ENCODE measurements at regions not wholly inside any gene's neighbourhood (a gene's known extent, or its start where the extent isn't known, plus 50 kb on each side); places are given as distances from the start of the nearest gene placed in this dataset.

- DNase-seq (ENCODE audit: low read depth): no peak
Measured at GRCh38 chr22:48811885-48812284, 1015.8 kb downstream of the BRD1 start.

GRCh38 chr22:48808038-48808960, 1019.4 kb downstream of the BRD1 start:
- DNase-seq (ENCODE audit: low read depth): no peak

- no peak for DNase-seq (ENCODE audit: low read depth)
Measured at GRCh38 chr22:48807155-48807554, 1020.5 kb downstream of the BRD1 start.

GRCh38 chr22:48806227-48806781, 1021.4 kb downstream of the BRD1 start:
- DNase-seq (ENCODE audit: low read depth): no peak

GRCh38 chr22:48805516-48805915, 1022.2 kb downstream of the BRD1 start:
- DNase-seq (ENCODE audit: low read depth): no peak

GRCh38 chr22:48804811-48805301, 1022.8 kb downstream of the BRD1 start:
- DNase-seq (ENCODE audit: low read depth): no peak

- no peak for DNase-seq (ENCODE audit: low read depth)
Measured at GRCh38 chr22:48803948-48804810, 1023.5 kb downstream of the BRD1 start.

- no peak for DNase-seq (ENCODE audit: low read depth)
Measured at GRCh38 chr22:48803171-48803947, 1024.3 kb downstream of the BRD1 start.

- no peak for DNase-seq (ENCODE audit: low read depth)
Measured at GRCh38 chr22:48802576-48802975, 1025.1 kb downstream of the BRD1 start.

GRCh38 chr22:48800886-48801607, 1026.6 kb downstream of the BRD1 start:
- no peak for DNase-seq (ENCODE audit: low read depth)

- DNase-seq (ENCODE audit: low read depth): no peak
Measured at GRCh38 chr22:48800036-48800885, 1027.4 kb downstream of the BRD1 start.

GRCh38 chr22:48799227-48799970, 1028.3 kb downstream of the BRD1 start:
- DNase-seq (ENCODE audit: low read depth): no peak

- DNase-seq (ENCODE audit: low read depth): no peak
Measured at GRCh38 chr22:48798281-48799226, 1029.1 kb downstream of the BRD1 start.

- DNase-seq (ENCODE audit: low read depth): no peak
Measured at GRCh38 chr22:48797731-48798130, 1029.9 kb downstream of the BRD1 start.

- no peak for DNase-seq (ENCODE audit: low read depth)
Measured at GRCh38 chr22:48796310-48797015, 1031.2 kb downstream of the BRD1 start.

- DNase-seq (ENCODE audit: low read depth): no peak
Measured at GRCh38 chr22:48795664-48796063, 1032.0 kb downstream of the BRD1 start.

GRCh38 chr22:48794906-48795305, 1032.8 kb downstream of the BRD1 start:
- no peak for DNase-seq (ENCODE audit: low read depth)

All from HS-5 (cell line).